ENCODE measurements at regions not wholly inside any gene's neighbourhood (a gene's known extent, or its start where the extent isn't known, plus 50 kb on each side); places are given as distances from the start of the nearest gene placed in this dataset.

GRCh38 chr10:130810856-130811255 lies 500.7 kb downstream of the TCERG1L start:
- no peak for TF ChIP-seq CTCF (conservative IDR thresholded peaks at IDR 0.05; ENCODE audit: low read length)
- TF ChIP-seq EZH2phosphoT487 (IDR thresholded peaks at IDR 0.05; ENCODE audit: borderline replicate concordance, low read depth, low read length), result no peak
